ENCODE measurements at regions not wholly inside any gene's neighbourhood (a gene's known extent, or its start where the extent isn't known, plus 50 kb on each side); places are given as distances from the start of the nearest gene placed in this dataset.

DNA sequence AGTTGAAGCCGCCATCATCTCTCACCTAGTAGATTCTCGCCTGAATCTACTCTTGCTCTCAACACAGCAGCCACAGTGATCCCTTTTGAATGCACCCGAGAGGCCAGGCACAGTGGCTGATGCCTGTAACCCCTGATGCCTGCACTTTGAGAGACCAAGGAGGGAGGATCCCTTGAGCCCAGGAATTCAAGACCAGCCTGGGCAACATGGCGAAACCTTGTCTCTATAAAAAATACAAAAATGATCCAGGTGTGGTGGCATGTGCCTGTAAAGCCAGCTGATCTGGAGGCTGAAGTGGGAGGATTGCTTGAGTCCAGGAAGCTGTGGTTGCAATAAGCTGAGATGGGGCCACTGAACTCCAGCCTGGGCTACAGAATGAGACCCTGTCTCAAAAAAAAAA, 60.3 kb upstream of the EML4 start:
- DNase-seq (no peak), ATAC-seq (no peak)

GRCh38 chr2:42109959-42110640, 59.1 kb upstream of the EML4 start:
- no peak for DNase-seq
- no peaks in the 10 kb centered on the region for H3K36me3 ChIP-seq (replicated peaks in 1 of 2; ENCODE audit: insufficient read depth in 1 of 2, low read depth in 2 of 2)
- ATAC-seq = no peak
- WGBS, 2 donors = 78 to 87% methylated on average over 7 of the region's 7 CpGs
- no peak overlapping the region for H3K27ac ChIP-seq
- intact Hi-C loops (cut with DNase I) = no loop called here
- TF ChIP-seq POLR2A (IDR thresholded peaks at IDR 0.05) (no peak), CTCF (IDR thresholded peaks at IDR 0.05) (no peak)
- H3K9me3 ChIP-seq = no peaks in the 10 kb centered on the region
- H3K4me1 ChIP-seq = no peaks in the 10 kb centered on the region
- H3K27me3 ChIP-seq = no peaks in the 10 kb centered on the region
- H3K4me3 ChIP-seq = no peak overlapping the region

More for the DNA sequence above, 60.3 kb upstream of the EML4 start:
- Histone ChIP-seq H3K9me3 (no peaks in the 10 kb centered on the region), H3K4me1 (no peaks in the 10 kb centered on the region), H3K27ac (no peak overlapping the region), H3K4me3 (no peak overlapping the region), H3K36me3 (replicated peaks in 1 of 2; ENCODE audit: insufficient read depth in 1 of 2, low read depth in 2 of 2) (no peaks in the 10 kb centered on the region), H3K27me3 (no peaks in the 10 kb centered on the region)
- TF ChIP-seq POLR2A (IDR thresholded peaks at IDR 0.05) (no peak), CTCF (IDR thresholded peaks at IDR 0.05) (no peak)
- intact Hi-C loops (cut with DNase I) = no loop called here
- 93 to 96% methylated on average over 4 of the region's 4 CpGs for WGBS, 2 donors

GRCh38 chr2:42110641-42111322, 58.4 kb upstream of the EML4 start:
- no peak for TF ChIP-seq CTCF (IDR thresholded peaks at IDR 0.05)
- no peak for TF ChIP-seq POLR2A (IDR thresholded peaks at IDR 0.05)
- no peaks in the 10 kb centered on the region for H3K4me1 ChIP-seq
- H3K36me3 ChIP-seq (replicated peaks in 1 of 2; ENCODE audit: insufficient read depth in 1 of 2, low read depth in 2 of 2) = no peaks in the 10 kb centered on the region
- ATAC-seq (no peak), DNase-seq (peak in 2 of 4 donors; percentile 32 to 46)
- intact Hi-C loops (cut with DNase I) = no loop called here
- no peaks in the 10 kb centered on the region for H3K9me3 ChIP-seq
- H3K27me3 ChIP-seq = no peaks in the 10 kb centered on the region
- WGBS, 2 donors = 60 to 75% methylated on average over 12 of the region's 12 CpGs
- H3K27ac ChIP-seq = no peak overlapping the region
- no peak overlapping the region for H3K4me3 ChIP-seq

GRCh38 chr2:42112418-42112817, 56.7 kb upstream of the EML4 start:
- Histone ChIP-seq H3K9me3 (no peaks in the 10 kb centered on the region), H3K4me1 (no peaks in the 10 kb centered on the region), H3K36me3 (replicated peaks in 1 of 2; ENCODE audit: insufficient read depth in 1 of 2, low read depth in 2 of 2) (no peaks in the 10 kb centered on the region), H3K27ac (no peak overlapping the region), H3K27me3 (no peaks in the 10 kb centered on the region), H3K4me3 (no peak overlapping the region)
- WGBS, 2 donors = 91 to 93% methylated on average over 3 of the region's 3 CpGs
- DNase-seq (no peak), ATAC-seq (no peak)
- intact Hi-C loops (cut with DNase I) = no loop called here
- TF ChIP-seq POLR2A (IDR thresholded peaks at IDR 0.05) (no peak), CTCF (IDR thresholded peaks at IDR 0.05) (no peak)

GRCh38 chr2:42113452-42113851, 55.7 kb upstream of the EML4 start:
- Histone ChIP-seq H3K27ac (no peak overlapping the region), H3K27me3 (no peaks in the 10 kb centered on the region), H3K9me3 (no peaks in the 10 kb centered on the region), H3K4me3 (no peak overlapping the region), H3K36me3 (replicated peaks in 1 of 2; ENCODE audit: insufficient read depth in 1 of 2, low read depth in 2 of 2) (no peaks in the 10 kb centered on the region), H3K4me1 (no peaks in the 10 kb centered on the region)
- TF ChIP-seq CTCF (IDR thresholded peaks at IDR 0.05) (no peak), POLR2A (IDR thresholded peaks at IDR 0.05) (no peak)
- WGBS, 2 donors = 83 to 90% methylated on average over 6 of the region's 6 CpGs
- ATAC-seq (no peak), DNase-seq (no peak)
- intact Hi-C loops (cut with DNase I) = no loop called here

Measured in body of pancreas (tissue), 4 donors.